SK-N-MC (cell line): ENCODE measurements at regions not wholly inside any gene's neighbourhood (a gene's known extent, or its start where the extent isn't known, plus 50 kb on each side); places are given as distances from the start of the nearest gene placed in this dataset.

Experiments used
- EZH2 ChIP-seq: fragments of 200-600 bp; sonication (generic); IDR thresholded peaks from one replicate; pipeline ENCODE4 v1.6.1; 2017; ENCODE audit warnings: antibody characterized with exemption
- POLR2AphosphoS5 ChIP-seq: IDR thresholded peaks from 2 replicates; pipeline ENCODE4 v1.6.1; 2012; ENCODE audit warnings: mild to moderate bottlenecking, low read depth, low read length, borderline replicate concordance

GRCh38 chr5:89447027-89447426, 564.0 kb upstream of the MEF2C start:
- TF ChIP-seq POLR2AphosphoS5, result no peak
- no peak for TF ChIP-seq EZH2
